Hepatocyte (in vitro differentiated cells): ENCODE measurements at regions not wholly inside any gene's neighbourhood (a gene's known extent, or its start where the extent isn't known, plus 50 kb on each side); places are given as distances from the start of the nearest gene placed in this dataset.

Experiments used
- CTCF ChIP-seq: fragments of 200-600 bp; sonication (generic); IDR thresholded peaks from 2 replicates; pipeline ENCODE4 v1.5.1; 2016; ENCODE audit warnings: antibody characterized with exemption, mild to moderate bottlenecking; ENCODE audit not compliant: poor library complexity
- EZH2phosphoT487 ChIP-seq: fragments of 200-600 bp; sonication (generic); IDR thresholded peaks from one replicate; pipeline ENCODE4 v1.6.1; 2018; ENCODE audit warnings: antibody characterized with exemption, mild to moderate bottlenecking, low read depth, moderate library complexity; ENCODE audit not compliant: unreplicated experiment, severe bottlenecking

GRCh38 chr10:21368022-21368582 is 157.4 kb downstream of the SKIDA1 start:
- no peak for TF ChIP-seq CTCF
- no peak for TF ChIP-seq EZH2phosphoT487
